IPS DF 4.7 (cell line): ENCODE measurements at regions not wholly inside any gene's neighbourhood (a gene's known extent, or its start where the extent isn't known, plus 50 kb on each side); places are given as distances from the start of the nearest gene placed in this dataset.

ENCODE experiments used
- DNase-seq: peaks from one replicate; pipeline ENCODE4 v3.0.0-alpha.2; 2013; ENCODE audit warnings: low spot score; ENCODE audit errors: extremely low read depth

DNA sequence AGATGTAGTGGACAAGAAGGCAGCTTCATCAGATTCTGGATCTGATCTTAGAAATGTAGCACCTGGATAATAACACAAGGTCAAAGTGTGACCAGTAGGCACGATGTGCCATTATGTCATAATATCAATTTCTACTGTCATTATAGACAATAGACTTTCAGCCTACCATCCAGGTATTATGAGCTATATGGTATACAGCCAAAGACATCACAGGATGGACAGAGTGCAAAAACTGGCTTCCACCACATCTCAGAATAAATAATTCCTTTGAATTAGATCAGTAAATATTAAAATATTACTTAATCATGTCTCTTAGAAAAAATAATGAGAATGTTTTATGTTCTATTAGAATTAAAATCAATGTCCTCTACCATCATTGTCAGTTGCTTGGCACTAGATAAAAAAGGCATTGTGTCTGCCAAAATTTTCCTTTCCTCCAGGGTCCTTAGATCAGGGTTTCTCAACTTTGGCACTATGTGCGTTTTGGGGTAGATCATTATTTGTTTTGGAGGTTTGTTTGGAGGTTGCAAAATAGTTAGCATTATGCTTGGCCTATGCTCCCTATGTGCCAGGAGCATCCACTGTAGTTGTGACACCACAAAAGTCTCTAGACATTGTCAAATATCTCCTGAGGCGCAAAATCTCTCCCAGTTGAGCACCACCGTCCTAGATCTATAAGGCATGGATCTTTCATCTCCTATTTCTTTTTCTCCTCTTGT is 86.7 kb upstream of the NRIP1 start:
- no peak for DNase-seq

DNA sequence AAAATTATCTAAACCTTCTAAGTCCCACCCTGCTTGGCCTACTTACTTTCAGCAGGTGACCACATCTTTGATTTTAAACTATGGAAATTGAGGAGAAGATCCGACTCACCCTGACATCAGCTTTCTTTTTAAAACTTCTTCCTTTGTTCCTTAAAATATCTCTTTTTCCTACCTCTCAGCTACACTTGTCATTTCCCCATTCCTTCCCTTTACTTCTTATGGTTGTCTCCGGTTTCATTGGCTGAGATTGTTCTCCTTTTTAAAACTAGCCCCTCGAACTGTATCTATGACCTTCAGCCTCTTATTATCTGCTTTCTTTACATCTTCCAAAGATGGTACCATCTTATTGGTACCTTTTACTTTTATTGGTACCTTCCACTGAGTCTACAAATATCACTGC is 87.8 kb upstream of the NRIP1 start:
- no peak for DNase-seq

DNA sequence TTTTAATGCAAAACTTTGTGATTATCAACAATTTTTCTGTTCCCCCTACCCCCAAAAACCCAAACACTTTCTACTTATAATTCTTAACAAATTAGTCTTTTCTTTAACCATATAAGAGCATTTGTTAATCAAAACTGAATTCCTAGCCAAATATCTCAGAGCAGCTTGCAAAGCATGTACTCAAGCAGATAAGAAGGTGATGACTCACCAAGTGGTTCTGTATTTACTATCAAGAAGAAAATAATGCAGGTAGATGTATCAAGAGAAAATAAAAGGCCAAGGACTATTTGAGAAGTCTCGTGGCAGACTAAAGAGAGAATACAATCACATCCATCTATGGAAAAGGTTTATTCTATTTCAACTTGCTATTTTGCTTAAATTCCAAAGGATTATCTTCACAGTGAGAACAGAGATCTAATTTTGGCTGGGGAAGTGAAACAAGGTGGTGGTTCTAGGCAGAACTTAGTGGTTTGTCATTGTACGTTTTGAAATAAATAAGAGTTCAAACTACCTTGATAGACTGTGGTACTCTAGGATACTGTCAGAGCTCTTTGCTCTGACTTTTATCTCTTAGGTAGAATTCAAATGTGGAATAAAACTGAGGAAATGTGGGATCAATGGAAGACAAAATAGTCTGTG is 94.7 kb upstream of the NRIP1 start:
- DNase-seq = no peak

DNA sequence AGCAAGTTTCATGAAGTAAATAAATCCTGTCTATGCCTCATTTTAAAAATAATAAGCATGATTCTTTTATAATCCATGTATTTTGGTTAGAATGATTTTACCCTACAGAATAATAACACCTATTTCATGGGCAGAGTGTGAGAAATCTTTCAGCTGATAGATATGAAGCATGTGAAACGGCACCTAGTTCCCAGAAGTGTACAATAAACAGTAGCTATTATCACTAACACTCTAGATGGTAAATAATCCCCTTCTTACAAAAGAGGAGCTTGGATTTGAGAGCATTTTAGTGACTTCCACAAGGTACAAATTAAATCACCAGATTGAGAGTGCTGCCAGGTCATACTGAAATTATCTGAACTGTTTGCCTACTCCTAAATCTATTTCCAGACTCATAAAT is 95.3 kb upstream of the NRIP1 start:
- DNase-seq = no peak

DNA sequence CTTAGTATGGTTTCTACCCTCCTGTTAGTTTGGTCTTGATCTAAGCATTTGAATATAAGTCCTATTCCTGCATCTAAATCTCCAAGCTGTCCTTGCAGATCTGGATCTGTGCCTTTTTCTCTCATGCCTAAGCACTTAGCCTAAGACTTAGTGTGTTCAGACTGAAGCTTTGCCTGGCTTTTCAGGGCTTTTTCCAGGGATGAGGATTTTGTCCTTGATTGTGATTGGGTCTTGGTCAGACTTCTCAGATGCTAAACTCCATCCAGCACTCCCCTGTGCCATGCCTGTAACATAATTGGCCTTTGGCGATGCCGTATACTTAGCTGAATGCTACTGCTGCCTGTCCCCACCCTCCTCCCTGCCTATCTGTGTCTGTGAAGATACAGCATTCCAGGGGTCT is 98.1 kb upstream of the NRIP1 start:
- DNase-seq = no peak

DNA sequence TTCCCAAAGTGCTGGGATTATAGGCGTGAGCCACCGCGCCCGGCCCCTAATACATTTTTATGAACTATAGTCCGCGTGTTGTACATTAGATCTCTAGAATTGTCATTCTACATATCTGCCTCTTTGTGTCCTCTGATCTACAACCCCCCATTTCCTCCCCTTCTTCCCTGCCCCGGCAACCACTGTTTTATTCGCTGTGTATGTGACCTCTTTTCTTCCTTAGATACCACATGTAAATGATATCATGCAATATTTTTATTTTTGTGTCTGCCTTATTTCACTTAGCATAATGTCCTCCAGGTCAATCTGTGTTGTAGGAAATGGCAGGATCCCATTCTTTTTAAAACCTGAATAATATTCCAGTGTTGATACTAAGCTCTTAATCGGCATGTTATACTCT is 99.5 kb upstream of the NRIP1 start:
- DNase-seq = no peak

DNA sequence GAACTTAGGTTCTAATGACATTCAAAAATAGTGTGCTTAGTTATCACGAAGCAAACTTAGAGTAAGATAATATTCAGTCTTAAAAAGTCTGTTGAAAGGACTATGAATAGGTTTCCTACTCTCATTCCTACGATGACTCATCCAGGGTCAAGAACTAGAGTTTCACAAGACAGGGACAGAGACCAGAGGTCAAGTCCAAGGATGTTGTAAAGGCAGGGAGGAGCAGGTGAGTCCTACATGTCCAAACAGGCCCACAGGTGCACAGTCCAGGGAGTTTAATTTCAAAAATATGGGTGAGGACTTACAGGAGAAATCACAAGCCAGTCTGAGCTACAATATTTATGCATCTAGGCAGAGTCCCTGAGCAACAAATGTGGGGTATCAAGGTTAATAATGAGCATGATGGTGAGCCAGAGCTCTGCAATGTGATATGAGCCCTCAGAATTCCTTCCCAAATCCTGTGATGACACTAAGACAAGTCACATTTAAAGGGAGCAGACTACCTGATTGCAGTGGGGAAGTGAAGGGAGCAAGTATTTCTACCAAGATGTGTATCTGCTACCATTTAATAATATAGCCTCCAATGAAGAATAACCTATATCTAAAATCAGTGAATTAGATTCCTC is 100.0 kb upstream of the NRIP1 start:
- DNase-seq = no peak

GRCh38 chr21:15170614-15171013 is 105.8 kb upstream of the NRIP1 start:
- DNase-seq = no peak

DNA sequence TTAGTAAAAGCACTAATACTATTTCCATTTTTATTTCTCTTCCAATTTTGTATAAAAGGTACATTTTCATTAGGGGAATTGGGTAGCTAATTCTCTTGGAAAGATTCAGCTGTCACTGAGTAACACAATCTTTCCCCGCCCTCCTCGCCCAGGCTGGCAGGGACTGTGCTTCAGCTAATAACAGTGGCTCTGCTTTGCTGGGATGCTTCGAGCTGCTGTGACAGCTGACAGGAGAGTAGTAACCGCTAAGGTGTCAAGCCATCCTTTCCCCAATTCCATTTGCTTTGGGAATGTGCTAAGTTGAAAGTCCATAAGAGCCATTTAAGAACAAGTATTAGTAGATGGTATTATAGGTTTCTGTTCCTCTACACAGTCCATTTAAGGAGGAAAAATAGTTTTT is 106.7 kb upstream of the NRIP1 start:
- no peak for DNase-seq

GRCh38 chr21:15172963-15173362 is 108.2 kb upstream of the NRIP1 start:
- no peak for DNase-seq

- DNase-seq = no peak
These were observed 110.1 kb upstream of the NRIP1 start for GRCh38 chr21:15174923-15175322.

DNA sequence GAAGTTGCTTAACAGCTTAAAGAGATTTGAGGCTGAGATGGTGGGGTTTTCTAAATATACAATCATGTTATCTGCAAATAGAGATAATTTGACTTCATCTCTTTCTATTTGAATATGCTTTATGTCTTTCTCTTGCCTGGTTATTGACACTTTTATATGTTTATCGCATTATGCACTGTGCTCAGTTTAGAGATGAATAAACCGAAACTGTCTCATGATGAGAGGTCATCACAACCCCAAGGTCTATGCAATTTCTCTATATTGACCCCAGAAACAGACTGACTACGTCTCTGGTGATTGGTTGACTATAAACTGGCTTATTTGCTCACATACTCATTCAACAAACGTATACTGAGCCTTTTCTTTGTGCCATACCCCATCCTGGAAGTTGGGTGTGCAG is 117.9 kb upstream of the NRIP1 start:
- no peak for DNase-seq

GRCh38 chr21:15183813-15184257 is 119.0 kb upstream of the NRIP1 start:
- no peak for DNase-seq

GRCh38 chr21:15190412-15190811 is 125.6 kb upstream of the NRIP1 start:
- no peak for DNase-seq

GRCh38 chr21:15190837-15191236 is 126.0 kb upstream of the NRIP1 start:
- no peak for DNase-seq

DNA sequence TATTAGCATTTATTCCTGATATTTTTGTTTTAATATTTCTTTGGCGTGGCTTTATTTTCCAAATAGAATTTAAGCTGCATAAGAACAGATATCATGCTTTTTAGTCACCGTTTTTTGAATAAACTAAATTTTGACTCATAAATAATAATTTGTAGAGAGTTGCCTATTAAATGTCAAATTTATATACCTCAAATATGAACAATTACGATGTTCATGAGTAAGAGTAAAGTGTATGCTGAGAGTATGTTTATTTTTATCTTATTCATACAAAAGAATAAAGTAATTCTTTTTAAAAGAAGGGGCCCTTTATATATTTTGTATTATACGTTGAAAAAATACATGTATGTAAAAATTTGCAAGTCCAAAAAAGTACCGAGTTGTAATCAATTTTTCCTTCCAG is 126.5 kb upstream of the NRIP1 start:
- no peak for DNase-seq

DNA sequence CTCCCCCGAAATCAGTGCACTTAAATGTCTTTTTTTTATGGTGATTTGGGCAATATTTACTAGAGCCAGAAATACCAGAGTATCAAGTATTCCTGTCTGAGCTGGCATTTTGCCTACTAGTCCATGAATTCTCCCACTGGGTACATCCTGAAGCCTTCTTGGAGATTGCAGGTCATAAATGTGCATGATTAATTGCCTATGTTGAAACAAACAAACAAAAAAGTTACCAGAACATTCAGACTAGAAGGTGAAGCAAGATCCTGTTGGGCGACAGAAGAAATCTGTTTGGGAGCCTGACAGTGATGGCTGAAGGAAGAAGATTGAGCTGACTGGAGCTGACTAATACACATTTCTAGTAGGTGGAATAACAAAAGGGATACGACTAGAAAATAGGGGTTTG is 127.4 kb upstream of the NRIP1 start:
- DNase-seq = no peak

DNA sequence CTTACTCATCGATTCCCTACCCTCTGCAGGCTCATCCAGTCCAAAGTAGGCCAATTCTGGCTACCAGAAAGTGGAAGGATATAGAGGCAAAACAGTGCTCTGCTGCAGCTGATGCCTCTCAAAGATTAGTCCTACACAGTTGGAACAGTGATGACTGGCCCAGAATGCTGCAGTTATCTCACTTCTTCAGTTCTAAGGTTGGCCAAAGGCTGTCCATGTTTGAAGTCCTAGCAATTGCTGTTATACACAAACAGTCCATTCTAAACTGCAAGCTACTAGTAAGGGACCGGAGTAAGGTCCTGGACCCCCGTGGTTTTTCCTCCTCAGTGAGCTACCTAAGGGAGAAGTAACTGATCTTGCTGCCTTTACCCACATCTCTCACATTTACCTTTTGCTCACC is 129.1 kb upstream of the NRIP1 start:
- DNase-seq = no peak

DNA sequence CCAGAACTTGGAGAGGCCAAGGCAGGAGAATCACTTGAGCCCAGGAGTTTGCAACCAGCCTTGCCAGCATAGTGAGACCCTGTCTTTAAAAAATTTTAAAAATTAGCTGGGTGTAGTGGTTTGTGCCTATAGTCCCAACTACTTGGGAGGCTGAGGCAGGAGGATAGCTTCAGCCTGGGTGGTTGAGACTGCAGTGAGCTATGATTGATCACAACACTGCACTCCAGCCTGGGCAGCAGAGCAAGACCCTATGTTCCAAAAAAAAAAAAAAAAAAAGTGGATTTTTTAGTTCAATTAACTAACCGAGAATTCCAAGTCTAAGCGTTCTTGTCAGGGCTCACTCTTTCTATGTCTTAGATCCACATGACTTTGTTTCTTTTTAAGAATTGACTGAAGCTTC is 130.3 kb upstream of the NRIP1 start:
- no peak for DNase-seq

GRCh38 chr21:15195768-15196167 is 131.0 kb upstream of the NRIP1 start:
- DNase-seq = no peak

- DNase-seq = no peak
These were observed 132.9 kb upstream of the NRIP1 start for GRCh38 chr21:15197696-15198095.

DNA sequence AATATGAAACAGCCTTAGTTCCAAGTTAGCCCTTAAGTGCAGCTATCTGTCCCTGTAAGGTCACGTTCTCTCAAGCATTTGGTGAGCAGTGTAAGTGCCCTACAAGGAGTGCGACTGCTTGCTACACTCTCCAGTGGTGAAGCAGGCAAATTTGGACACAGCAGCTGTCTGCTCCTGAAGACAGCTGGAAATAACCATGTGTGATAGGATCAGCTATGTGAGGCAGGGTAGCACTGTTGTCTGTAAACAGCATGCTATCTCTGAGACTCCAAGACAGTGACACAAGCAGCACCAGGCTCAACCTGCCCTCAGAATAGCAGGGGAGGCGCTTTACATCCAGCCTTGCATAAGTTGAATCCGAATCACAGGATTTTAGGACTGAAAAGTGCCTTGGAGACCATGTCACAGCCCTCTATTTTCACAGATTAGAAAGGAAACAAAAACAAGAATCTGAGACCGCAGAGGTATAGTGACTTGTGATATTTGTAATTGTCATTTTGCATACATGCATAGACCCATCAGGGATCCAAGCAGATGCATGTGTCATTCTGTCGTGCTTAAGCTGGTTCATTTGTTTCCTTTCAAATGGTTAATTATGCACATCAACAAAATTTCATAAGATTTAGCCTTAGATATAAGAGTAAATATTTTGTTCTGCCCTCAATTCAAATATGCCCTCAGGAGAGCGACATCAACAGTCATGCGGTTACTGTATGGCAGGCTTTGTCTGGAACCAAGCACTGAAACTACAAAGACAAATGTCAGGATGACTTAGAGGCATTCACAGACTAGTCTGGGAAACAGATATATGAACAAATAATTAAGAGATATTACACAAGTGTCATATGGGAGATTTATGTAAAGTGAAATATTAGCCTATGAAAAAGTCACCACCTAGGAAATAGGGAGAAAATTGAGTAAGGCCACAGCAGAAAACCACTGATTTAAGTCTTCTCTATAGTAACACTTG is 134.9 kb upstream of the NRIP1 start:
- no peak for DNase-seq
